Smooth muscle cell (in vitro differentiated cells): ENCODE measurements at regions not wholly inside any gene's neighbourhood (a gene's known extent, or its start where the extent isn't known, plus 50 kb on each side); places are given as distances from the start of the nearest gene placed in this dataset.

Experiments used
- DNase-seq: peaks from one replicate; lab custom pipeline; 2025; ENCODE audit not compliant: unreplicated experiment; lab: John Stamatoyannopoulos, UW
- H2AFZ ChIP-seq: fragments of 200-600 bp; sonication (generic); 2 replicates; pipeline ENCODE4 v1.6.0; 2016; ENCODE audit warnings: antibody characterized with exemption, low read depth, mild to moderate bottlenecking
- H3F3A ChIP-seq: fragments of 200-600 bp; sonication (generic); 2 replicates; pipeline ENCODE4 v1.6.0; 2017; ENCODE audit warnings: antibody characterized with exemption, low read depth
- H3K27ac ChIP-seq: fragments of 200-600 bp; sonication (generic); 2 replicates; pipeline ENCODE4 v1.5.1; 2016; ENCODE audit warnings: low read depth, mild to moderate bottlenecking
- H3K27me3 ChIP-seq: fragments of 200-600 bp; sonication (generic); 2 replicates; pipeline ENCODE4 v1.6.1; 2016; ENCODE audit warnings: low read depth, mild to moderate bottlenecking
- H3K36me3 ChIP-seq: fragments of 200-600 bp; sonication (generic); 2 replicates; pipeline ENCODE4 v1.5.1; 2016; ENCODE audit warnings: low read depth
- H3K4me1 ChIP-seq: fragments of 200-600 bp; sonication (generic); 2 replicates; pipeline ENCODE4 v1.5.1; 2016; ENCODE audit warnings: low read depth
- H3K4me2 ChIP-seq: fragments of 200-600 bp; sonication (generic); 2 replicates; pipeline ENCODE4 v1.6.0; 2016; ENCODE audit warnings: mild to moderate bottlenecking
- H3K4me3 ChIP-seq: fragments of 200-600 bp; sonication (generic); 2 replicates; pipeline ENCODE4 v1.5.1; 2016; ENCODE audit warnings: mild to moderate bottlenecking
- H3K79me2 ChIP-seq: fragments of 200-600 bp; sonication (generic); 2 replicates; pipeline ENCODE4 v1.6.0; 2016; ENCODE audit warnings: low read depth, mild to moderate bottlenecking
- H3K9ac ChIP-seq: fragments of 200-600 bp; sonication (generic); 2 replicates; pipeline ENCODE4 v1.6.0; 2016; ENCODE audit warnings: low read depth
- H3K9me3 ChIP-seq: fragments of 200-600 bp; sonication (generic); replicated peaks from 2 replicates; pipeline ENCODE4 v1.5.1; 2016; ENCODE audit warnings: low read depth
- H4K20me1 ChIP-seq: fragments of 200-600 bp; sonication (generic); 2 replicates; pipeline ENCODE4 v1.6.0; 2016; ENCODE audit warnings: low read depth
- WGBS: methylation state at CpG from one replicate; pipeline ENCODE4 v1.1.7; 2016; ENCODE audit warnings: low lambda C conversion rate; 5-methylcytosine and 5-hydroxymethylcytosine counted together
- TF ChIP-seq, protein P1 (sequence below): fragments of 200-600 bp; sonication (generic); IDR thresholded peaks from 2 replicates; pipeline ENCODE4 v1.5.1; 2017; ENCODE audit warnings: borderline replicate concordance, mild to moderate bottlenecking, antibody characterized with exemption; ENCODE audit not compliant: insufficient read depth, poor library complexity, severe bottlenecking

DNA sequence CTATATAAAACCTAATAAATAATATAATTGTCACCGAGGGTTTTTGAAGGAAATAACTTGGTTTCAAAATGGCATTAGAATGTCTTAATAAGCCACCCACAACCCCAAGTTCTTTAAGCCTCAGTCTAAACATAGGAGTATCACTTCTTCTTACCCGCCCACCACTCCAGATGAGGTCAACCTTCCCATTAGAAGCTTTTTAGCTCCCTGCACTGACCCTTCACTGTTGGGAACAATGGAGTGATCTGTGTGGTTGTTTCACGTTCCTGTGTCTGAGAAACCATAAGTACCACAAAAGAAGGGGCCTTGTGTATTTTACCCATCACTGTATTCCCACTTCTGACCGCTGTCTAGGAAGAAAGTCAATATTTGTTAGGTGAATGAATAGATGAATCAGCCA, 326.3 kb upstream of the ZNF521 start:
- Histone ChIP-seq H3K4me2 (peak overlapping the region; percentile 58), H3K27me3 (no peaks in the 10 kb centered on the region), H3K4me3 (no peak overlapping the region), H3K9ac (no peak overlapping the region), H3K36me3 (no peaks in the 10 kb centered on the region), H2AFZ (no peak overlapping the region), H3F3A (no peaks in the 10 kb centered on the region), H3K27ac (peak overlapping the region; percentile 41), H3K9me3 (no peaks in the 10 kb centered on the region), H3K4me1 (peaks cover 34% of the 10 kb centered on the region), H4K20me1 (no peaks in the 10 kb centered on the region), H3K79me2 (no peaks in the 10 kb centered on the region)
- no peak for DNase-seq
- TF ChIP-seq, protein P1, sequence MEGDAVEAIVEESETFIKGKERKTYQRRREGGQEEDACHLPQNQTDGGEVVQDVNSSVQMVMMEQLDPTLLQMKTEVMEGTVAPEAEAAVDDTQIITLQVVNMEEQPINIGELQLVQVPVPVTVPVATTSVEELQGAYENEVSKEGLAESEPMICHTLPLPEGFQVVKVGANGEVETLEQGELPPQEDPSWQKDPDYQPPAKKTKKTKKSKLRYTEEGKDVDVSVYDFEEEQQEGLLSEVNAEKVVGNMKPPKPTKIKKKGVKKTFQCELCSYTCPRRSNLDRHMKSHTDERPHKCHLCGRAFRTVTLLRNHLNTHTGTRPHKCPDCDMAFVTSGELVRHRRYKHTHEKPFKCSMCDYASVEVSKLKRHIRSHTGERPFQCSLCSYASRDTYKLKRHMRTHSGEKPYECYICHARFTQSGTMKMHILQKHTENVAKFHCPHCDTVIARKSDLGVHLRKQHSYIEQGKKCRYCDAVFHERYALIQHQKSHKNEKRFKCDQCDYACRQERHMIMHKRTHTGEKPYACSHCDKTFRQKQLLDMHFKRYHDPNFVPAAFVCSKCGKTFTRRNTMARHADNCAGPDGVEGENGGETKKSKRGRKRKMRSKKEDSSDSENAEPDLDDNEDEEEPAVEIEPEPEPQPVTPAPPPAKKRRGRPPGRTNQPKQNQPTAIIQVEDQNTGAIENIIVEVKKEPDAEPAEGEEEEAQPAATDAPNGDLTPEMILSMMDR = no peak
- 50% methylated on average over 4 of the region's 4 CpGs for WGBS

DNA sequence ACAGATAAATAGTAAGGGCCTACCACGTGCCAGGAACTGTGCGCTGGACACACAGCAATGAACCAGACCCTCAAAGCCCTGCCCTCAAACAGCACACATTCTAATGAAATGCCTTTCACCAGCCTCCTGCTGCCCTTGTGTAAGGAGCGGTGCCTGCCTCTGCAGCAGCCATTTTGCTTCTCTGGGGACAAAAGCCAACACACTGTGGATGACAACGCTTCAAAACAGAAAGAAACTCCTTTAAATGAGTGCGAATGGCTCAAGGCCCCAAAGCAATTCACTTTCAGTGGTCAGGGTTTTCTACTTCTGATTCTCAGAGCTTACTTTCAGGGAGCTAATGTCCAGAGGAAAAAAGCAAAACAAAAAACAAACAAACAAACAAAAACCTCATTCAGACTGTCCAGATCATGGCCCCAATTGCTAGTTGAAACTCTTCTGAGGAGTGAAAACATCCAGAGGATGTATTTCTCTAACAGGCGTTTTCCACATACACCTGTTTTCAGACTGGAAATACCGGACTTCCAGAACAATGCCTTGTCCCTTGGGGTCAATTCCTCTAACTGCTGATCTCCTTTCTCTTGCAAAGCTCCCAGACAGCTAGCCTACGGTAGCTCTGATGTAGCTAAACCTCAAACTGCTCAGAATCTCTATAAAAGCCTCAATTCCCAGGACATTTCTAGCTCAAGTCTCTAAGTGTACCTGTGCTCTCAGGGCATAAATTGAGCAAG, 323.3 kb upstream of the ZNF521 start:
- TF ChIP-seq, protein P1 = no peak
- no peak overlapping the region for H3K9ac ChIP-seq
- H3K4me2 ChIP-seq = no peak overlapping the region
- WGBS = 61% methylated on average over 8 of the region's 8 CpGs
- H3K79me2 ChIP-seq = no peaks in the 10 kb centered on the region
- H3F3A ChIP-seq = no peaks in the 10 kb centered on the region
- no peak overlapping the region for H3K27ac ChIP-seq
- no peaks in the 10 kb centered on the region for H4K20me1 ChIP-seq
- peaks cover 34% of the 10 kb centered on the region for H3K4me1 ChIP-seq
- H2AFZ ChIP-seq = peak overlapping the region; percentile 23
- no peak for DNase-seq
- H3K36me3 ChIP-seq = no peaks in the 10 kb centered on the region
- H3K9me3 ChIP-seq = no peaks in the 10 kb centered on the region
- no peak overlapping the region for H3K4me3 ChIP-seq
- no peaks in the 10 kb centered on the region for H3K27me3 ChIP-seq

DNA sequence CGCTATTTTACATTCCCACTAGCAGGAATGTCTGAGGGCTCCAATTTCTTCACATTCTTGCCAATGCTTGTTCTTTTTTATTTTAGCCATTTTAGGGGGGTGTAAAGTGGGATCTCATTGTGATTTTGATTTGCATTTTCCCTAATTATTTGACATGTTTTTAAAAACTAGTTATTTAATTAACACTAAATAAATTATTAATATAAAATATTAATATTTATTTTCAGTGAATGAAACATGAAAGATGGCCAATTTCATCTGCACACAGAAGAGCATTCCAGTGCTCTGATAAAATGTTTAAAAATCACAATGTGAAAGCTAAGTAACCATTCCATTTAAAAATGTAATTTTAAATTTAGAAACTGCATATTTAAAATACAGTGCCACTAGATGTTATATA, 322.2 kb upstream of the ZNF521 start:
- Histone ChIP-seq H3K36me3 (no peaks in the 10 kb centered on the region), H3K27me3 (no peaks in the 10 kb centered on the region), H3K9me3 (no peaks in the 10 kb centered on the region), H3K4me1 (peaks cover 28% of the 10 kb centered on the region), H3K4me2 (no peak overlapping the region), H3K4me3 (no peak overlapping the region), H4K20me1 (no peaks in the 10 kb centered on the region), H2AFZ (no peak overlapping the region), H3K27ac (no peak overlapping the region), H3K9ac (no peak overlapping the region), H3K79me2 (no peaks in the 10 kb centered on the region), H3F3A (no peaks in the 10 kb centered on the region)
- TF ChIP-seq, protein P1 = no peak
- WGBS = 93% methylated on average over 1 of the region's 1 CpG
- DNase-seq = no peak

DNA sequence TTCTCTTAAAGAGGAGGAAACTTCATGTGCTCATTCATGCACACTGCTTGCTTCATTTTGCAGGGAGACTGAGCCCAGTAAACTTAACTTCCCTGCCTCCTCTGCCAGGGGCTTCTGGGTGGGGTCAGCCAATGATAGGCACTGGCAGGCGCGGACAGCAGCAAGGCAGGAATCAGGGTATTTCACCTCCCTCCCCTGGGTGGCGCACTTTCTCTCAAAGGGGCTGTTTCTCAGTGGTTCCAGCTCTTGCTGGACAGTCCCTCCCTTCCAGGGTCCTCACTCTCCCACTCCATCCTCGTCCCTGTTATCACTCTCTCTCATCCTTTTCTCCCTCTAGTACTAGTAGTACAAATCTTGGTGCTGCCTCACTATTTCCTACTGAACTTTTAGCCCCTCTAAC, 320.5 kb upstream of the ZNF521 start:
- Histone ChIP-seq H2AFZ (no peak overlapping the region), H3K4me1 (peaks cover 13% of the 10 kb centered on the region), H3K4me3 (no peak overlapping the region), H3K27ac (no peak overlapping the region), H3K36me3 (no peaks in the 10 kb centered on the region), H3K9me3 (no peaks in the 10 kb centered on the region), H3K9ac (no peak overlapping the region), H4K20me1 (no peaks in the 10 kb centered on the region), H3K79me2 (no peaks in the 10 kb centered on the region), H3F3A (no peaks in the 10 kb centered on the region), H3K27me3 (no peaks in the 10 kb centered on the region), H3K4me2 (no peak overlapping the region)
- TF ChIP-seq, protein P1 = no peak
- DNase-seq = no peak
- WGBS = 67% methylated on average over 4 of the region's 4 CpGs
